ENCODE measurements at regions not wholly inside any gene's neighbourhood (a gene's known extent, or its start where the extent isn't known, plus 50 kb on each side); places are given as distances from the start of the nearest gene placed in this dataset.

DNA sequence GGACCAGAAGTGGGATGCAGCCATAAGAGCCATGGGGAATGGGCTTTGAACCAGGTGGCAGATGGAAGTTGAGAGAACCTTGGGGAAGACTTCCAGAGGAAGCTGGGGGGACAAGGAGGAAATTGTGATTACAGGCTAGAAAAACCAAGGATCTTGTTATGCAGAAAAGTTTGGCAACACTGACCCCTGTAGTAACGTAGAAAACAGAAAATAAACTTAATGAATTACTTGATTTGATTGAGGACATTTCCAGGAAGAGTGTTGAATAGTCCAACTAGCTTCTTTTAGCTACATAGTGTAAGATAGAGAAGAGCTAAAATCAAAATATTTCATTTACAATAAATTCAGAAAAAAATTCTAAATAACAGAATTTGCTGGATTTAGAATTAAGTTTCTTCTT, 91.9 kb upstream of the GPC1 start:
- no peak for DNase-seq (ENCODE audit: low spot score)

DNA sequence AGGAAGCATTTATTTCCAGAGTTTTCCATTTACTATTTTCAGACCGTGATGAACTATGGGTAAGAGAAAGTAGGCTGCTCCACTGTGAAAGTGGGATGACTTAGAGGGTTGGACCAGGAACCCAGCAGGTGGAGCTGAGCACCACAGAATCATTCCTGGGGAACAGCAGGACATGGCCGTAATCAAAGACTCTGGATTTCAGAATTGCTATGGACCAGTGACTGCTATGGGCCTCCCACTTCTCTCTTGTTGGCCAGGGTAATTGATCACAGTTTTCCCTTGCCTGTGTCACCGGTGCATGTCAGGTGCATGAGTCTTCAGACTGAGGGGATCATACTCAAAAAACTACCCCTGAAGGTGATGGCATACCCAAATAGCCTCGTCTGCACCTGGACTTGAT, 90.6 kb upstream of the GPC1 start:
- DNase-seq (ENCODE audit: low spot score), result no peak

DNA sequence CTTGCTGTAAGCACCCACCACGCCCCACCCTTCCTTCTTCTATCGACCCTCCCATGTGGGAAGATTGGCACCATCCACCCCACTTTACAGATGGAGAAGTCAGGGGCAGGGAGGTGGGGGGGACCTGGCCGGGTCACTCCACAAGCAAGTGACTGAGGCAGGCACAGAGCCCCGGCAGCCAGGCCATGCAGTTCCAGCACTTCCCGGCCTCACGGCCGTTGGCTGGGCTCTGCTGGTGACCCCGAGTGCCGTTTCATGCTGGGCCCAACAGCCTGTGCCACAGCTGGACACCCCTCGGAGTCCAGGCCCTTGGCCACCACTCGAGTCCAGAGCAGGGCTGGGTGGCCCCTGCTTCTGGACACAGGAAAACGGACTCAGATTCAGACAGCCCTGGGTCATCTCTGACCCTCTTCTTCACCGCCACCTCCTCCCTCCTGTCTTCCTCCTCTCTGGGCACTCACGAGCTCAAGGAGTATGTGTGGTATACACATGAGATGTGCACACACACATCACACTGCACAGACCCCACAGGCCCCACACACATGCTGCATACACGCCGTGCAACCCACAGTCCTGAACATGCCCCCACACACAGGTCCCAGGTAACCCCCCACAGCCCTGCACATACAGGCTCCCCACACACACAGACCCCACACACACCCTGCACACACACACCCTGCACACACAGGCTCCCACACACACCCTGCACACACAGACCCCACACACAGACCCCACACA, 89.3 kb upstream of the GPC1 start:
- DNase-seq (ENCODE audit: low spot score), result no peak

- DNase-seq (ENCODE audit: low spot score), result no peak
Measured at GRCh38 chr2:240346753-240347372, 88.6 kb upstream of the GPC1 start.

DNA sequence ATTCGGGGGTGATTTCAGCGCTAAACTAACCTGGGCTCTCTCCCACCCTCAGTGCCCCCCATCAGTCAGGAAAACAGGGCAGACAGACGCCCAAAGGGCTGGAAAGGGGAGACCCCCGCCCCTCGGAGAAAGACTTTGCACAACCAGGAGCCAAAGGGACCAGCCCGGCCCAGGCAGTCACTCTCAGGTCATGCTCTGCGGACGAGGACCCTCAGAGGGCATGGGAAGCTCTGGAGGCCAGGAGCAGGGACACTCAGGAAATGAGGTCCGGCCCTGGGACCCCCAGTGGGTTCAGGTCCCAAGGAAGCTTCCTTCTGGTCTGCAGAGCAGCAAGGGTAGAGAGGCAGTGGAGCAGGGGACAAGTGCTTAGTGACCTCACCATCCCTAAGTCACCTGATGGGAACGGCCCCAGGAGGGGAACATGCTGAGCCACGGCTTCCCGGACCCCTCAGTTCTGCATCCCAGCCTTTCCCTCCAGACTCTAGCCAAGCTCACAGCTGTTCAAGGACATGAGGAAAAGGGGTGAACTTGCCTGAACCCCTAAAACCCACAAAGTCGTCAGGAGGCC, 88.0 kb upstream of the GPC1 start:
- no peak for DNase-seq (ENCODE audit: low spot score)

GRCh38 chr2:240347949-240348500, 87.4 kb upstream of the GPC1 start:
- no peak for DNase-seq (ENCODE audit: low spot score)

- DNase-seq (ENCODE audit: low spot score), result no peak
Measured at GRCh38 chr2:240348522-240348921, 86.9 kb upstream of the GPC1 start.

DNA sequence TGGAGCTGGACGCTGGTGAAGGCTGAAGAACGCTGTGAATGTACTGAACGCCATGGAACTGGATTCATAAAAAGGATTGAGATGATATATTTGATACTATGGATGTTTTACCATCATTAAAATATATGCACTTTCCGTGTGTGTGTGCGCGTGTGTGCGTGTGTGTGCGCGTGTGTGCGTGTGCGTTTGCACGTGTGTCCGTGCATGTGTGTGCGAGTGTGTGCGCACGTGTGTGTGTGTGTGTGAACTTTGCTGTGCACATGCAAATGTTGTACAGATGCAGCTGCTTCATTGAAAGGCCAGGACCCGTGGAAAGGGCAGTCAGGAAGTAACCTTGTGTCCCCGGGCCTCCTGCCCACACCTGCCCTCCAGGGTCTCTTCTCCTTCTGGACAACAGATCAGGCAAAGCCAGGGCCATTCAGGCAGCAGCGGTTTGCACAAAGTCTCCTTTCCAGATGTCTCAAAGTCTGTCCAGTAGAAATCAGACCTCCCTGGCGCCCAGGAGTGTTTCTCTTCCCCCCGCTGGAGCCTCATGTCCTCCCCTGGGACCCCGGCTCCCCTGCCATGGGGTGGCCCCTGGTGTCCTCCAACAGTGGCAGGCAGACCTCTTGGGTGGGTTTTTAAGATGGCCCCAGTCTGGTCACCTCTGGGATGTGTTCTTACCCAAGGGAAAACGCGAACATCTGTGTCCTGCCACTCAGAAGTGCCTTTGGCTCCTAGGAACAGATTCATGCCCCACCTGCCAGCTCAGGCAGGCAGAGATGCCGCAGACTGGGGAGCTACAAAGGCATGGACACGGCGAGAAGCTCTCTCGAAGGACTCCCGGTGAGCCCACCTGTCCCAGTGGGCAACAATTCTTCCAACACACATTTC, 86.1 kb upstream of the GPC1 start:
- no peak for DNase-seq (ENCODE audit: low spot score)

- no peak for DNase-seq (ENCODE audit: low spot score)
Measured at GRCh38 chr2:240350006-240350355, 85.5 kb upstream of the GPC1 start.

DNA sequence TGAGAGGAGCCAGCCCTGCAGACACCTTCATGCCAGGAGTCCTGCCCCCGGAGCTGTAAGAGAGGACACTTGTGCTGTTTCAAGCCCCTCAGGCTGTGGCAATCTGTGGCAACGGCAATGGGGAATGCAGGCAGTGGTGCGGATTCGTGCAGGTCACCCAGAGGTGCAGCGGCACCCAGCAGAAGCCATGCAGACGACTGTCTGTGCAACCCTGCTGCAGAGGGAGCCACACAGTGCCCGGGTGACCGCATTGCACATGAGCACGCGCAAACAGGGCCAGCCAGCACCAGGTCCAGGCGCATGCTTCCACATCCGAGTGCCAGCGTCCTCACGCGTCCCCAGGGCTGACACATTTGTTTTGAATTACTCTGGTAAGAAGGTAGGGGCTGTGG, 84.8 kb upstream of the GPC1 start:
- DNase-seq (ENCODE audit: low spot score), result no peak

DNA sequence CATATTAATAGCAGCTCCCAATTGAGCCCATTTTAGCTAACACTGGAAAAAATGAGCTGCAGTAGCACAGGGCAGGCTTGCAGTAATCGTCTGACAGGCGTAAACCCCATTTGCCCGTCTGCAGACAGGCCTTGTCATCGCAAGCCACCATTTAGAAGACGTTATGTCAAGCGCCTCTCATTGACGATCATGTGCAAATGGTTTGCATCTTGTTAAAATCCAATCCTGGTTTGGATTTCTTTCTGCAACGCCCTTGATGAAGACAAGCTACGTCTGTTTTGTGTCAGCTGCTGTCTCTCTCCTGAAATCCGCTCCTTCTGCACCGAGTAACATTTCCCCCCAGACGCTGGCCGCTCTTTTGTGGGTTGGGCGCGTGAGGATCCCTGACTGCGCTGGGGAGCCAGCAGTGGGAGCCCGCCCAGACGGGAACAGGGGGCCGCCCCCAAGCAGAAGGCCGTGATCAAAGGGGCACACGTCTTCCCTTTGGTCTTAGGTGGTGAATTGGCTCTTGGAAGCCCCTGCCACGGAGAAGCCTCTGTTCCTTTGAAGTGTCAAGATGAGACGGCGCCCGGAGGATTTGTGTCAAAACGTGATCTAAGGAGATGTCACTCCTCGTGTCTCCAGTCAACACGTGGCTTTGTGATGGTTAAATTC, 84.2 kb upstream of the GPC1 start:
- no peak for DNase-seq (ENCODE audit: low spot score)

DNA sequence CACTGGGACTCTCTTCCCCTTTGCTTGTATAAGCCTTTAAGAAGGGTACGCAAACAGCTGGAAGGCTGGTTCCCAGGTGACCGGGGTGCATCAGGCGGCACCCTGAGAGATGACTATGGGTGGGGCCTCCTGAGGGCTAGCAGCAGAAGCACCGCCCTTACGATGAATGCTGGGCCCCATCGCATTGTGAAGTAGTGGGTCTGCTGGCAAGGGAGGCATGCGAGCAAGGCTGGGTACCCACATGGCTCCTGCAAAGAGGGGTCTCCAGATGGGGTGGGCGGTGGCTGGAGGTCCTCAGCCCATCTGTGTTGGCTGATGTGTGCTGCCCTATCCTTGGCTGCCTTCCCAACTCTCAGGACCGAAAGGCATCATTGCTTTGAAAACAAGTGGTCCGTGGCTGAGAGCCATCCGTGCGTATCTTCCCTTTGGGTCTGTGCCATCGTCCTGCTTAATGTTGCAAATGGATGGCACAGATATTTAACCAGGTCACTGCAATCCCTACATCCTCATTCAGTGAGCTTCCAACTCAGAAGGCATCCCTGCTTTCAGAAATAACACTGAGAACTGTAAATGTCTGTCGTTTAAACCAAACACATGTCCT, 83.5 kb upstream of the GPC1 start:
- no peak for DNase-seq (ENCODE audit: low spot score)

- no peak for DNase-seq (ENCODE audit: low spot score)
Measured at GRCh38 chr2:240353086-240353798, 82.2 kb upstream of the GPC1 start.

- no peak for DNase-seq (ENCODE audit: low spot score)
Measured at GRCh38 chr2:240353944-240354343, 81.5 kb upstream of the GPC1 start.

DNA sequence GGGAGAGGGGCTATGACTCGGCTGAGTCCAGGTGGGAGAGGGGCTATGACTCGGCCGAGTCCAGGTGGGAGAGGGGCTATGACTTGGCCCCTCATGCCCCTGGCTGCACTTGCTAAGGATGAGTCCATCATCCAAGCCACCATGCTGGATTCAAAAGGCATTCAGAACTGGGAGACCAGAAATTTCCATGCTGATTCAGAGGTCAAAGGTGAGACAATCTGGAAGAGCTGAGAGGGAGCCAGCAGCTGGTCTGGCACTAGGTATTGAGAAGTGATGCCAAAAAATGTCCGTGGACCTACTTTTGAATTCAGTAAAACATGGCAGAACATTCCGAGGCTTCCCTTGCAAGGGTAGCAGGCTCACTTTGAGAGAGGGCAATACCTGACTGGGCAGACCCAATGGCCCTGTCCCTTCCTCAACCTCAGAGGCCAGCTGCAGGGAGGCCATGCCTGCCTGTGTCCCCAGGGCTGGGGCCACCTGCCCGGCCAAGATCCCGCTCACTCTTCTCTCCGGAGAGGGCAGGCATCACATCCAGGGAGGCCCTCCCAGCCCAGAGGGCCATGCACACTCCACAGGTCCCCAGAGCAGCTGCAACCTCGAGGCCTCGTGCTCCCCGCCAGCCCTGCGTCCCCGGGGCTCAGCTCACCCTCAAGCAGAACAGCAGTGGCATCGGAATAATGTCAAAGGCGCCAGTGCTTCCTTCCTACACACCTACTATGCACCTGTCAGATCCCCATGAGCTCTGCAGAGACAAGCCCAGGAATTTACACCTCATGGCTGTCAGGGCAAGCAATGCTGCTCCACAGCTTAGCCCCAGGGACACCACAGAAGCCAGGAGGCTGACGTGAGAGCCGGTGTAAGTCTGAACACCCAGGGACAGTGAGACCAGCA, 80.2 kb upstream of the GPC1 start:
- no peak for DNase-seq (ENCODE audit: low spot score)

DNA sequence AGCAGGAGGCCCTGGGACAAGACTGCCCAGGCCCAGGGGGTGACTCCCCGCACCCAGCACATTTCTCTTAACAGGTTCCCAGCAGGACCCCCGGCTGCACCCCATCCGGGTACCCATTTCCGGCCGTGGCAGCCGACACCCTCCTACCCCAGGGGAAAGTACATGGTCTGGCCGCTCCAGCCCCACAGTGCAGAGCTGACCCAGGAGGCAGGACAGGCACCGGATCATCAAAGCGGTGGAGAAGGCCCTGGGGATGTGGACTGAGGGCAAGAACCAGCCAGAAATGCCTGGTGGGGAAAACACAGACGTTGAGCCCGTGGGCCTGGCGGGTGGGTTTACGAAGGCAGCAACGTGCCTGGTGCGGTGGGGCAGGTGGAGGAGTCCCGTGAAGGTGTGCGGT, 79.5 kb upstream of the GPC1 start:
- DNase-seq (ENCODE audit: low spot score), result no peak

- DNase-seq (ENCODE audit: low spot score), result no peak
Measured at GRCh38 chr2:240356700-240357640, 78.5 kb upstream of the GPC1 start.

DNA sequence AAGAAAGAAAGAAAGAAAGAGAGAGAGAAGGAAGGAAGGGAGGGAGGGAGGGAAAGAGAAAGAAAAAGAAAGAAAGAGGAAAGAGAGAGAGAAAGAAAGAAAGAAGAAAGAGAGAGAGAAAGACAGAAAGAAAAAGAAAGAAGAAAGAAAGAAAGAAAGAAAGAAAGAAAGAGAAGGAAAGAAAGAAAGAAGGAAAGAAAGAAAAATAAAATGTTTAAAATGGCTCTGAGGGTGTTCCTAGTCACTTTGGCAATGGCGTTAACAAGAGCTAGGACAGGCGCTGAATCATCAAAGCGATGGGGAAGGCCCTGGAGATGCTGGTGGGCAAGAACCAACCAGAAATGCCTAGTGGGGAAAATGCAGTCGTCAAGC, 77.8 kb upstream of the GPC1 start:
- no peak for DNase-seq (ENCODE audit: low spot score)

GRCh38 chr2:240358080-240358479, 77.4 kb upstream of the GPC1 start:
- DNase-seq (ENCODE audit: low spot score), result no peak

Data from COLO829 (cell line).